ENCODE measurements at regions not wholly inside any gene's neighbourhood (a gene's known extent, or its start where the extent isn't known, plus 50 kb on each side); places are given as distances from the start of the nearest gene placed in this dataset.
"Not testable (repeated sequence)": the region's sequence is repeated elsewhere in the genome, so short reads cannot be mapped to it uniquely, and the experiment has no call there.

- H3K27ac ChIP-seq (ENCODE audit: low read depth, low read length, poor library complexity, severe bottlenecking), result no peak overlapping the region
- H3K4me1 ChIP-seq (ENCODE audit: insufficient read depth, low read length, poor library complexity, severe bottlenecking), result no peaks in the 10 kb centered on the region
- TF ChIP-seq EZH2 (IDR thresholded peaks at IDR 0.05; ENCODE audit: borderline replicate concordance, low read depth, low read length, poor library complexity, severe bottlenecking) (no peak), CTCF (conservative IDR thresholded peaks at IDR 0.05; ENCODE audit: low read depth, low read length) (no peak)
- no peaks in the 10 kb centered on the region for H3K27me3 ChIP-seq (replicated peaks; ENCODE audit: insufficient read depth, low read depth, low read length, poor library complexity)
- intact Hi-C loops (cut with micrococcal nuclease; ENCODE audit: unreplicated experiment), result no loop called here
- no peak for DNase-seq (ENCODE audit: low spot score)
- no peaks in the 10 kb centered on the region for H3K36me3 ChIP-seq (ENCODE audit: insufficient read depth, low read length, poor library complexity, severe bottlenecking)
- H3K4me3 ChIP-seq (ENCODE audit: low read depth, low read length, poor library complexity, severe bottlenecking), result no peak overlapping the region
- CTCF ChIA-PET, result no interaction called here
- BruUV-seq (replicated peaks), result no TSS peak
- POLR2A ChIA-PET (ENCODE audit: low non-redundant PET), result no interaction called here
- H3K9me3 ChIP-seq (ENCODE audit: low read depth, low read length, poor library complexity, severe bottlenecking), result no peaks in the 10 kb centered on the region
These were observed 222.1 kb downstream of the DEPDC1B start for GRCh38 chr5:60477849-60478248.

- intact Hi-C loops (cut with micrococcal nuclease; ENCODE audit: unreplicated experiment), result no loop called here
- CTCF ChIA-PET, result no interaction called here
- POLR2A ChIA-PET (ENCODE audit: low non-redundant PET), result no interaction called here
These were observed 226.3 kb downstream of the DEPDC1B start for GRCh38 chr5:60473654-60474053.

GRCh38 chr5:60473027-60473426, 226.9 kb downstream of the DEPDC1B start:
- H3K9me3 ChIP-seq (ENCODE audit: low read depth, low read length, poor library complexity, severe bottlenecking); H3K27me3 ChIP-seq (replicated peaks; ENCODE audit: insufficient read depth, low read depth, low read length, poor library complexity); intact Hi-C loops (cut with micrococcal nuclease; ENCODE audit: unreplicated experiment); H3K27ac ChIP-seq (ENCODE audit: low read depth, low read length, poor library complexity, severe bottlenecking); H3K36me3 ChIP-seq (ENCODE audit: insufficient read depth, low read length, poor library complexity, severe bottlenecking); DNase-seq (ENCODE audit: low spot score); H3K4me1 ChIP-seq (ENCODE audit: insufficient read depth, low read length, poor library complexity, severe bottlenecking); CTCF ChIA-PET; BruUV-seq (replicated peaks); POLR2A ChIA-PET (ENCODE audit: low non-redundant PET); H3K4me3 ChIP-seq (ENCODE audit: low read depth, low read length, poor library complexity, severe bottlenecking): not testable (repeated sequence)

More at GRCh38 chr5:60473654-60474053, 226.3 kb downstream of the DEPDC1B start:
- H3K36me3 ChIP-seq (ENCODE audit: insufficient read depth, low read length, poor library complexity, severe bottlenecking), result no peaks in the 10 kb centered on the region
- H3K4me1 ChIP-seq (ENCODE audit: insufficient read depth, low read length, poor library complexity, severe bottlenecking), result no peaks in the 10 kb centered on the region
- TF ChIP-seq EZH2 (IDR thresholded peaks at IDR 0.05; ENCODE audit: borderline replicate concordance, low read depth, low read length, poor library complexity, severe bottlenecking) (no peak), CTCF (conservative IDR thresholded peaks at IDR 0.05; ENCODE audit: low read depth, low read length) (no peak)
- H3K27me3 ChIP-seq (replicated peaks; ENCODE audit: insufficient read depth, low read depth, low read length, poor library complexity), result no peaks in the 10 kb centered on the region
- H3K4me3 ChIP-seq (ENCODE audit: low read depth, low read length, poor library complexity, severe bottlenecking), result no peak overlapping the region
- no TSS peak for BruUV-seq (replicated peaks)
- no peaks in the 10 kb centered on the region for H3K9me3 ChIP-seq (ENCODE audit: low read depth, low read length, poor library complexity, severe bottlenecking)
- H3K27ac ChIP-seq (ENCODE audit: low read depth, low read length, poor library complexity, severe bottlenecking), result no peak overlapping the region
- DNase-seq (ENCODE audit: low spot score), result no peak

- POLR2A ChIA-PET (ENCODE audit: low non-redundant PET), result no interaction called here
- H3K27me3 ChIP-seq (replicated peaks; ENCODE audit: insufficient read depth, low read depth, low read length, poor library complexity), result no peaks in the 10 kb centered on the region
- H3K27ac ChIP-seq (ENCODE audit: low read depth, low read length, poor library complexity, severe bottlenecking), result no peak overlapping the region
- intact Hi-C loops (cut with micrococcal nuclease; ENCODE audit: unreplicated experiment), result no loop called here
- DNase-seq (ENCODE audit: low spot score), result no peak
- BruUV-seq (replicated peaks), result no TSS peak
- H3K36me3 ChIP-seq (ENCODE audit: insufficient read depth, low read length, poor library complexity, severe bottlenecking), result no peaks in the 10 kb centered on the region
- no peaks in the 10 kb centered on the region for H3K4me1 ChIP-seq (ENCODE audit: insufficient read depth, low read length, poor library complexity, severe bottlenecking)
- CTCF ChIA-PET, result no interaction called here
- no peak overlapping the region for H3K4me3 ChIP-seq (ENCODE audit: low read depth, low read length, poor library complexity, severe bottlenecking)
- TF ChIP-seq CTCF (conservative IDR thresholded peaks at IDR 0.05; ENCODE audit: low read depth, low read length) (no peak), EZH2 (IDR thresholded peaks at IDR 0.05; ENCODE audit: borderline replicate concordance, low read depth, low read length, poor library complexity, severe bottlenecking) (no peak)
- no peaks in the 10 kb centered on the region for H3K9me3 ChIP-seq (ENCODE audit: low read depth, low read length, poor library complexity, severe bottlenecking)
These were observed 229.1 kb downstream of the DEPDC1B start for GRCh38 chr5:60470881-60471280.

Measured in A673 (cell line).